Inflammatory macrophage (primary cell): ENCODE measurements at regions not wholly inside any gene's neighbourhood (a gene's known extent, or its start where the extent isn't known, plus 50 kb on each side); places are given as distances from the start of the nearest gene placed in this dataset.

Source experiments
- DNase-seq, 2 donors: peaks; one replicate each; pipeline ENCODE4 v3.0.0-alpha.2; 2020 to 2022

DNA sequence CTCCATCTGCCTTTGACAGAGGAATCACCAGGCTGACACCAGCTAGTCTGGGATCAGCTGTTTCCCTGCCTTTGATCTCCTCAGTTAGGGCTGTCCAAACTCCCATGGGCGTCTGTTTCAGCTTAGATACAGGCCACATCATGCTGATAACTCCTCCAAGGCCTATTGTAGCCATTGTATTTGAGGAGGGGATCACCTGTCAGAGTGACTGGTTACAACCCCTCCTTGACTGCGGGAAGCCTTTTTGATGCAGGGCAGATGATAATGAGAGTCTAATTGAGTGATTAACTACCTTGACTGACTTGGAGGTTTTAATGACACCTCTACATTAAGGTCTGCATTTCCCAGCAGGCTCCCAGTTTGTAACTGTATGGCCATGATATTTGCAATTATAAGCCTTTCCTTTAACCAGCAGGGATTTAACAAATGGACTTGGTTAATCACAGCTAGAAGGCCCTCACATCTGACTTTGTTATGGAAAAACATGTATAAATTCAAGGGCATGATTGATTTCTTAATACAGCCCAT, 863.5 kb downstream of the KCNJ2 start:
- no peak for DNase-seq

DNA sequence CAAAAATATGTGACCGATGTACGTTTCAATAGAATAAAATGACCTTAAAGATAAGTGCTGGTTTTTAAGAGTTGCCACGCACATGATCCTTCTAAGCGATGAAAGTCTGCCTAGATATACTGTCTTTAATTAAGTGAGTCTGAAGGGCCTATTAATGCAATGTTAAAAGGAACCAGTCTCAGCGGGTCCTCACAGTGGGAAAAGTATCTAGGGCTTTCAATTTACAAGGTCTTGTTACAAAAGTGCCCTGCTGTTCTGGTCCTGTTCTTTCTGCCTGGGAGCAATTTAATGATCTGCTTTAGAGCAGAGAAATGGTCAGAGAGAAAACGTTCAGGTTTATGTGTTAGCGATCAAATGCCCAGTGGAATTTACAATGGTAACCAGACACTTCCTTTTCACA, 864.0 kb downstream of the KCNJ2 start:
- no peak for DNase-seq

DNA sequence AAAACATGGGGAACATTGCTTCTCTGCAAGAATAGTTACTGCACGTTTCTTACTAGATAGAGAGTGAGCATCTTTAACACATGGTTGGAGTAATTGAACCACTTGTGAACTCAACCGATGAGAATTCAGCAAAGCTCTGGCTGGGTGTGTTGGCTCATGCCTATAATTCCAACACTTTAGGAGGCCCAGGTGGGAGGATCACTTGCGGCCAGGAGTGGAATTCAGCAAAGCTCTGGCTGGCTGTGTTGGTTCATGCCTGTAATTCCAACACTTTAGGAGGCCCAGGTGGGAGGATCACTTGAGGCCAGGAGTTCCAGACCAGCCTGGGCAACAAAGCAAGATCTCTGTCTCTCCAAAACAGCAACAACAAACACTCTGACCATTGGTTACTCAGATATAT, 865.9 kb downstream of the KCNJ2 start:
- DNase-seq, result no peak

DNA sequence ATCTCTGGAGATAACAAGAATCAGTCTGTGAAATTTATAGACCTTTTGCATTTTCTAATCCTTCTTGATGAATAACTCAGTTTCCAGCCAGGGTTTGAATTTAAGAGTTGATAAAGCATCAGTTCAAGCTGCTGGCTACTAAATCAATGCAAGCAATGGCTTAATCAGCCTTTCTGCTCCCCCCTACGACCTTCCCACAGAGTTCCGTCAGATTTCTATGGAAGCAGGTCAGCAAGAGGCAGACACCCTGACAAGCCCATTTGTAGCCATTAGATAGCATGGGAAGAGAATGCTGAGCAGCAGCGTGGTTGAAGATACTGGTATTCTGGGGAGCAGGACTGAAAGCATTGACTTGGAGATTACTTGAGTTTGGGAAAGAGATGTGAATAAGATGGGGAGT, 868.1 kb downstream of the KCNJ2 start:
- DNase-seq, result no peak

DNA sequence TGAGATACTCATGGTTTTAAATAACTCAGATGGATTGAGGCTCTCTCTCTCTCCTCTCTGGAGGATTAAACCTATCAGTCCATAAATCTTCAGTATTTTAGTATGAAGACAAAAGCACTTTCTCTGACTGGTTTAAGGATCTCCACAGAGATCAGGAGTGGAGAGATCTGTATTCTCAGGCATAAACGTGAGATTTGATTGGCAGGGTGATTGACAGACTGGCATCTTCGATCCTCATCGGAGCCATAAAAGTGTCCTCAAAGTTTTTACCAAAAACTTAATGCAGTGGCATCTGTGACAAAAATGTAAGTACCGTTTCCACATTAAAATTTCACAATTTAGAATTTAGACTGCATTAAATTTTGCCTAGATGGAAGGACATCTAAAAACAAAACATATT, 870.1 kb downstream of the KCNJ2 start:
- DNase-seq, result no peak

DNA sequence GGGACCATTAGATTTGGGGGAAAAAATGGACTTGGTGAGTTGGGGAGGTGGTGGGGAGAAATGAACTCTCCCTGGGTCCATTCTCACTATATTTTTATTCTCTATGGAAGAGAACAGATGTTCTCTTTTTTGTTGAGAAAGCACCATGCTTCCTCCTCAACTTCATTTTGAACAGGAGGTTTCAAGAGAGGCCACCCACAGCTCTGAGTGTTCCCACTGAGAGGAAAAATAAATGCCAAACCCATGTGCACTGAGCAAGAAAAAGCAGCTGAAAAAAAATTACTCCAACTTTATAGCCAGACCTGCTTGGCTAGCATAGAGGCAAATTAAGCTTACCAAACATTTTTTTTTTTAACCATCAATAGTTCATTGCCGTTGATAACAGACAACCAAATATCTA, 883.6 kb downstream of the KCNJ2 start:
- DNase-seq, result no peak

DNA sequence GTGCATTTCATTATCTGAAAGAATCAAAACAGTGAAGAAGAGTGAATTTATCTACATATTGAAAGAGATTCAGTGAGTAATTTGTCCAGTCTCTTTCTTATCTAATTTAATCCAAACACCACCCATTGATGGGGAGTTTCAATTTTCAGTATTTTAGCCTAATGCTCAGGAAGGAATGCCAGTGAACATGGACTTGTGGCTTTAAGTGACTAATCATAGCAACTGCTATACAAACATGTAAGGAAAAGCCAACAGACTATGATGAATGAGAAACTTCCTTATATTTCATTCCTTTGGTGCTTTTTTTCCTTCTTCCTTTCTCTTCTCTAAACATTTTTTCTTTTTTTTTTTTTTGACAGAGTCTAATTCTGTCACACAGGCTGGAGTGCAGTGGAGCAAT, 885.8 kb downstream of the KCNJ2 start:
- DNase-seq, result no peak

DNA sequence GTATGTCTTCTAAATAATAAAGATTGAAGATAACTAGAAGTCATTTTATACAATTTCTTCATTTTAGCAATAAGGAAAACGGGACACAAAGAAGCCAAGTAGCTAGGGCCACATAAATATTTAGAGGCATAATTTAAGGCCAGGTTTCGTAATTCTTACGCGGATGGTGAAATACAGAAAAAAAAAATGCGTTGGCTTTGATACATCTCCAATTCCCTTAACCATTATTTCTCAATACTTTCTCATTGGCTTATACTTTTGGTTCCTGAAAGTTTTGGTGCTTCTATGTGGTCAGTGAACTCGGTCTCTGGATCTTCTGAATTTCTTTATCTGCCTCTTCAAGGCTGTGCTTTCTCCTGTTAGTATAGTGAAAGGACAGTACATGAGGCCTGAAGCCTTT, 888.1 kb downstream of the KCNJ2 start:
- peak; percentile 40 to 49 for DNase-seq

DNA sequence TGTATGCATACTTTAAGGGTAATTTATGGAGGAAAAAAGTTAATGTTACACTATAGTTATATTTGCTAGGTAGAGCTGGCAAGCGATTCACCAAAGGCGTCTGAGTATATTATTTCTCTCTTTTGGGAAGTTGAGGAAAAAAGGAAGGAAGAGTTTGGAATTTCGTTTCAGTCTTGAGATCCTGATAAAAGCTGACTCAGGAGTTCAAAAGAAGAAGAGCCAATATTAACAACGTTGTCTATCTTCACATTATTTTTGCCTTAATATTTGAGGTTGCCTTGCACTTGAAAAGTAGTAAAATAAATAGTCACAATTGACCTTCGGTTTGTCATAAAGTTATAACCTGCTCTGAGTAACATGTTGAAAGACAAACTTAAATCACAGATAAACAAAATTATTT, 888.6 kb downstream of the KCNJ2 start:
- no peak for DNase-seq

DNA sequence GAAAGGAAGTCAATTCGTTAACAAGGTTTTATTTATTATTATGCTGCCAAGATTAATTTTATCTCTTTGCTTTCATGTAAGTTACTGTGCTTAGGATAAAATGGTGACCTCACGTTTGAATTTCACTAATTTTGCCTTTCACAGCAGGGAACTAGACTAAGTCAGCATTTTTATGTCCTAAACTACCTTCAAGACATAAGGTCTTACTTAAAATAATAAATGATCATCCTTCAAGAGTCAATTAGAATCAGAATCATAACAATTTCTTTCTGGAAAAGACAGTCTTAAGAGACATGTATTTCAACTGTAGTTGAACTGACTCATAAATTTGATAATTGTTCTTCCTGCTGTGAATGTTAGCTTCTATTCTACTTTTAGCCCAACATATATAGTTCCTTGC, 893.8 kb downstream of the KCNJ2 start:
- no peak for DNase-seq

DNA sequence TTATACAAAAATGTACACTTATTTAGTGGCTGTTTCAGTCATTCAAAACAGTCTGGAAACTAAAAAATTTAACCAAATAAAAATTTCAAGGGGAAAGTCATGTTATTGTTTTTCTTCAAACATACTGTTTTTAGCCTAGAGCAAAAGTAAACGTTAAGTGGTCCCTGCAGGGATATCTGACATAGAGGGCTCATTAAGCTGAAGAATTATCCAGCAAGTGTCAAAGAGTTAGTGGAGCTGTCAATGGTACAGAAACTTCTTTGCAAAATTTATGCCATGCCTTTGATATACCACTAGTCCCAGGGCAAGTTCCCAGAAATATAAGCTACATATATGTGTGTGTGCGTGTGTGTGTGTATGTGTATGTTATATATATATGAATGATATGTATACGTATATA, 894.2 kb downstream of the KCNJ2 start:
- DNase-seq, result no peak

DNA sequence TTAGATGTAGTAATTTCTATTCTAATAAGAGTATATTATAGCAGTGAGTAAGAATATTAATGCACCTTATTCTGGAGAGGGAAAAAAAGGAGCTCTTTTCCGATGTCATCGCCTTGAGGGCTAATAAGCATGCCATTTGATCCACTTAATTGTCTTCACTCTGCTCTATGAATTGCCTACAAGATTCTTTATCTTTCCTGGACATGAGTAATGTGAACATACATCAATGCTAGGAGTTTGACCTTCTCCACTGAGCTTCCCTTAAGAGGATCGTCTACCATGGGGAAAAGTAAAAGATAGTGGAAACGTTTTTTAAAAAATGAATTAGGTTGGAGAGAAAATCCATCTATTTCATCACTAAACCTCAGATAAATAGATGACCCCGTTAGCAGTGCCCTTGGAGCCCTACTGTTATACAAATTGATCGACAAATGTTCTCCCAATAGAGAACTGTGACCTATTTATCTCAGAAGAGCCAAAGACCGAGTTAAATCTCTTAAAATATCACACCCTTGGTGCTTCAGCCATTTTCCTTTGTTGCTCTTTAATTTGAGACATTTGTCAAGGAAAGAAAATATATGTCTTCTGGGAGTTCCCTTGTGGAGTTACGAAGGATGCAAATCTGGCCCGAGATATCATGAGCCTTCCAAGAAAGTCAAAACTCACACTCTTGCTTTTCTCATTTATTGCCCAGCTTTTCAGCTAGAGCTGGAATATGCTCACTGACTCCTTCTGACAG, 898.5 kb downstream of the KCNJ2 start:
- DNase-seq, result no peak

DNA sequence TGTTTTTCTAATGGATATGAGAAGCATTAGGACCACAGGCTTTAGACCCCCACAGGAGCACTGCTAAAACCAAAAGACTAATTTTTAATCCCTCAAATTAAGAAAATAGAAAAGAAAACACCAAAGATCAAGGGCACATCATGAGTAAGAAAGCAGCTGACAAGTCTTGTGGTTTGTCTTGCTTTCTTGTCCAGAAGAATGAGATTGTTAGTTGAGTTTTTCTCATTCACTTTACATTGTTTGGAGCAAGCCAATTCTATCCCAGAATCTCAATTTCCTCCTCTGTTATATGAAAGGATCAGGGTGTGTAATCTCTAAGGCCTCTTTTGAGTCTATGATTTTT, 899.0 kb downstream of the KCNJ2 start:
- no peak for DNase-seq

DNA sequence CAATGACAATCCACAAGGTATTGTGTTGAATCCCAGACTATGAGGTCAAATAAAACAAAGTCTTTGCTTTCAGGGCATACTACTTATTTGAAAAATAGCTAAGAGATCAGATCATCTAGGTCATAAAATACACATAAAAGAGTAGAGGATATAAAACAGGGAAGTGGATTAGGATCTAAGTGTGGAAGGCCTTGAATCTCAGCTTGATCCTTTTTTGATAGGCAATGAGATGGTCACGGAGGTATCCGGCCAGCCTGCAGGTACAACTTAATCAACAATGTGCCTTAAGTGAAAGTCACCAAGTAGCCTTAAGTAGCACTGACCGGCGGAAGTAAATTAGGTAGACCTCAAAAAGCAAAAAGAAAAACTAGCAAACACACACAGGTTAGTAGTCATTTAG, 901.7 kb downstream of the KCNJ2 start:
- DNase-seq, result no peak

DNA sequence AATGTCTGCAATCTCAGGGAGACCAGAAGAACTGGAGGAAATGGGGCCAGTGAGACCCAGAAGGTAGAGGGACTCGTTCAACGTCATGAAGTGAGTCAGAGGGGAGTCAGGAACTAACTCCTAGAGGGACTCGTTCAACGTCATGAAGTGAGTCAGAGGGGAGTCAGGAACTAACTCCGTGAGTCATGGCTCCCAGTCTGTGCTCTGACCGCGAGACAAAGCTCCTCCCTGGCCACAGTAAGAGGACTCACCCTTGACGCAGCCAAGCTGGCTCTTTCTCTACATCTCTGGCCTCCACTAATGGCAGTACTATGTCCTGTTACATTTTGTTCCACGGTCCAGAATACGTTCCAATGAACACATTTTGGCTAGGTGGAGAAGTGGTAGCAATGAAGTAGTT, 902.5 kb downstream of the KCNJ2 start:
- DNase-seq, result no peak

DNA sequence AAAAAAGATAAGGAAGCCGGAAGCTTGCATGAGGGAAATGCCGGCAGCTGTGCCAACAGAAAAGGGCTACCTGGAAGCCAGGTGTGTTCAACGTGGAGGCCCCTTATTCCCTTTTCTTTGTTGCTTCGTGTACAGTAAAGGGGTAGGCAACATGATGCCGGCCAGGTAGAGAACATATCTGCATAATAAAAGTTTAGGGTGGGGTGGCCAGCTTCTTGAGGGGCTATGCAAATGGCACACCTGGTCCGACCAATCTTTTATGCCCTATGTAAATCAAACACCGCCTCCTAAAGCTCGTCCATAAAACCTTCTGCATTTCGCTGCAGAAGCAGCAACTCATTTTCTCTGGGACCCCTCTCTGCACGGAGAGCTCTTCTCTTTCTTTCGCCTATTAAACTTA, 911.6 kb downstream of the KCNJ2 start:
- no peak for DNase-seq

DNA sequence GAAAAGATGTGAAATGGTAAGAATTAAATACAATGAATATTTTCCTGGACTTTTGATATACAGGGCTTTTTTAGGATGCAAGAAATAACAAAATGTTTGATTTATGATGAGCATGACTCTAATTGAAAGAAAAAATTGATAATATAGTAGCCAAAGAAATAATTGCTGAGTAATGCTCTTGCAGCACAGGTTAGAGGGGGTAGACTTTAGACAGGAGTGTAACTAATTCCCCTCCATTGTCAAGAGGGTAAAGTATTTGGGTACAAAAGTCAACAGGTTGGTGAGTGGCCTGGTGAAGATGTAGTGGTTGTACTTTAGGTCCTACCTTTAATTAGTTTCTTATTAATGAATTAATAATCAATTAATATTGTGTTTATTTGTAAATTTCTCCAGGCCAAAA, 912.3 kb downstream of the KCNJ2 start:
- no peak for DNase-seq

DNA sequence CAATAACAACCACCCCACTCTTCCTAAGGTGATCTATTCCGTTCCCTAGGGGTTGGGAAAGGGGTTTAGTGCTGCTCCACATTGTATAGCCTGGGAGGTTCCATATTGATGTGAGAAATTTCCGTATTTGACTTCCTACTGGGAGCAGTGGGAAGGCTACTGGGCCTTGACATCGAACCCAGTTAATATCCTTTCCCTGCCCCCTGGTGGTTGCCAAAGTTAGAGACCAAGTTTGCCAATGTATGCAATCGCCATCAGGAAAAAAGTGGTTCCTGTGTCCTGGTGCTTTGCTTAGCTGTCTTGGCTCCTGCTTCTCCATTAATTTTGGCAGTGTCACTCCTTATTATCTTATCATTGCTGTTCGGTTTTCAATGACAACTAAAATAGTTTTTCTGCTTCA, 914.9 kb downstream of the KCNJ2 start:
- peak; percentile 15 to 48 for DNase-seq

DNA sequence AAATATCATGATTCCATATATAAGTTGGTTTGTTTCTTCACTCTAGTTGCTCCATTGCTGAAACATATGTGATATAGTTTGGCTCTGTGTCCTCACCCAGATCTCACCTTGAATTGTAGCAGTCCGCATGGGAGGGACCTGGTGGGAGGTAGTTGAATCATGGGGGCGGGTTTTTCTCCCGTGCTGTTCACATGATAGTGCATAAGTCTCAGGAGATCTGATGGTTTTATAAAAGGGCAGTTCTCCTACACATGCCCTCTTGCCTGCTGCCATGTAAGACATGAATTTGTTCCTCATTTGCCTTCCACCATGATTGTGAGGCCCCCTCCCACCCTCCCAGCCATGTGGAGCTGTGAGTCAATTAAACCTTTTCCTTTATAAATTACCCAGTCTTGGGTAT, 915.5 kb downstream of the KCNJ2 start:
- no peak for DNase-seq

DNA sequence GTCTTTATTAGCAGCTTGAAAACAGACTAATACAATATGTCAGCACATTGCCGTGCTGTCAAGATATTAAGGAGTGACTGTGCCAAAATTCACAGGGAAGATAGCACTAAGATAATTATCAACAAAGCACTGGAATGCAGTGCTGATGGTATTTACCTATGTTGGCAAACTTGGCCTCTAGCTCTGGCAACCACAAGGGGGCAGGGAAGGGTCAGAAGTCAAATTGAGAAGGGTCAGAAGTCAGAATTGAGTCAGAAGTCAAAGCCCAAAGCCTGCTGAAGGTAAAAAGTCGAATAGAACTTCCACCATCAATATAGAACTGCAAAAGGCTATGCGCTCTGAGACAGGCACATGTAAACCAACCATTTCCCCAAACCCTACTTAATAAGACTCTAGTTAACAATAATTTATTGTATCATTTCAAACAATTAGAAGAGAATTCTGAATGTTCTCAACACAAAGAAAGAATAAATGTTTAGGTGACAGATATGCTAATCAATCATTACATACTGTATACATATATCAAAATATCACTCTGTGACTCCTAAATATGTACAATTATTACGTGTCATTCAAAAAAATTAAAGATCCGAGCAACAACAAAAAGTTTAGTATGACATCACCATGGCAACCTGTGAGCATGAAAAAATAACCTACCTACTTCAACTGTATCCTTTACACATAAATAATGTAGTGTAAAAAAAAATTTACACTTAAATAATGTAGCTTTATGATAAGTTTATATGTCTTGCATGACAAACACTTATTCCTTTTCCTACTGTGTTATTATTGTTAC, 916.1 kb downstream of the KCNJ2 start:
- peak; percentile 3 to 8 for DNase-seq

DNA sequence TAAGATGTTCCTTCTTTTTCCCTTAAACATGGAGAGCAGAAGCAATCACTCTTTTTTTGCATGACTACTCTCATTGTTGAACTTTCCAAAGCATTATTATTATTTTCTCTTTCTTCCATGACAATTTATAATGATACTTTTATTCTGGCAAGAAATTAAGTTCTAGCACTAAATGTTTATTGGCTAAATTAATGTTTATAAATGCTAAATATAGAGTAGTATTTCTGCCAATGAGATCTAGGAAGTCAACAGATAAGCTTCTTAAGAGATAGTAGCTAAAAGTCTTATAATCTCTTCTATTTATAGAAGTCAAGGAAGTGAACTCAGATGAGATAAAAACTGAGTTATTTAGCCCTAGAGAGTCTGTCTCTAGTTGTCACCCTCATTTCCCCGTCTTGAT, 920.1 kb downstream of the KCNJ2 start:
- DNase-seq, result no peak

DNA sequence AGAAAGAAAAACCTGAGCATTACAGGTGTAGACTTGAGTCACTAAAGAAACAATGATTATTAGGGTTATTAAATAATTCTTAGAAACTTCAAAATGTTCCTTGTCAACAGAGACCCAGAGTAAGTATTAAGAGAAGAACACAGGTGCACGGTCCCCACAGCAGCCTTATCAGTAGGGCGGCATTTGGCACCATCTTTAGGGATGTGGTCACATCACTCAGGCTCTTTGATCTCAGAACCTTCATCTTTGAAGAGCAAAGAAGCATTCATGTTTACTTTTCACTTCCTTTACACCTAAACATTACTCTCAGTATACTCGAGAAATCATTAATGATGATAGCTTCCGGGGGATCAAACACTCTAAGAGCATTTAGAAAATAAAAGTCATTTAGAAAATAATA, 928.7 kb downstream of the KCNJ2 start:
- no peak for DNase-seq

DNA sequence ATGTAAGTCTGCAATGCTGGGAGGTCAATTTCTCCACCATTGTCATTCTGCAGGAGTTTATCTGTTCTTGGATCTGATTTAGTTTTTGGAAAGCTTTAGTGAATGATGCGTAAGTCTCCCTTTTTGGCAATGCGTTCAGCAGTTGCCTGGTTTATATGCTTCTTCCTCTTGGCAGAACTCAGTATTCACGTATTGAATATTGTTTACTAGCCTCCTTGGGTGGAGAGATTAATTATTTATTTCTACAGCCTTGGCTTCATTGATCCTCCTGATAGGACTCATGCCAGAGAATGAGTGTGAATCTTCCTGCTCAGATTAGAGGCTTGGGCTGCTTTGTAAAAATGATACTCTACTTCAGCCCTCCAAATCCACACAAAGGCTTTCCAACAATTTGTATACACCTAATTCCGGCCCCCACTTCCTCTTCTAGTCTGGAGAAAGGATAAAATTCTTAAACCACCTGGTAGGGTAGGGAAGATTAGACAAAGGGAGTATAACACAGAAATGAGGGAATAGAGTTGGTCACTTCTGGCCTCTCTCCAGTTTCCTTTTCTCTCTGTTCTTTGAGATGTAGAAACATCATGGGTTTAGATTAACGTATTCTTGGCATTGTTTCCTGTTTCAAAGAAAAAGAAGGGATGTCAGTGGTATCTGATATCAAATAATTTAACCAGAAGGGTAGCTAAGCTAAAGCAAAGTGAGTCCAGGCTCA, 929.8 kb downstream of the KCNJ2 start:
- DNase-seq, result no peak

DNA sequence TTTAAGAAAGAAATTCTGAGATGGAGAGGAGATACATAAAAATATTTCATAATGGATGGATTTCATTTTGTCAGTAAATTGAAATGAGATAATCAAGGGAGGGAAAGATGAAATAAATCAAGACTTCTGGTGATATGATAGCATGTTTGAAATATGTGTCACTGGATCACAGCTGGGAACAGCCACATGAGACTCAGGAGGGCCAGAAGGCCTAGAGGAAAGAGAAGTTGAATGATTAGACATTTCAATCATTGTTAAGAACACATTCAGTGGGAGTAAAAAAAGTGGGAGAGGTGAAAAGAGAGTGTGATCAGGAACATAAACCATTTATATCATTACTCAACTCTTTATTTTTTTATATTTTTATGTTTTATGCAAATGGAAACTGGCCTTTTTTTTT, 933.4 kb downstream of the KCNJ2 start:
- DNase-seq, result no peak
